HEK293 (cell line): ENCODE measurements at regions not wholly inside any gene's neighbourhood (a gene's known extent, or its start where the extent isn't known, plus 50 kb on each side); places are given as distances from the start of the nearest gene placed in this dataset.

Source experiments
- CTCF ChIA-PET: fragments of 350-600 bp; formaldehyde crosslinking; extraction: SDS; loops from one replicate; lab custom pipeline; 2021; ENCODE audit warnings: antibody characterized with exemption; lab: Yijun Ruan, JAX
- POLR2A ChIA-PET: fragments of 300-600 bp; formaldehyde crosslinking; extraction: SDS; loops from one replicate; lab custom pipeline; 2020; ENCODE audit warnings: antibody characterized with exemption, inconsistent platforms; lab: Yijun Ruan, JAX
- H3K27ac ChIP-seq: fragments of 200-500 bp; sonication (Bioruptor generic); 2 replicates; pipeline ENCODE4 v1.5.1; 2014; ENCODE audit warnings: low read depth, low read length, control low read depth, inconsistent platforms; ENCODE audit errors: extremely low read depth
- H3K36me3 ChIP-seq, 2 experiments: fragments of 200-500 bp in 1 of 2; sonication (Bioruptor generic) in 1 of 2; 1 replicate in 1 of 2; 2 replicates in 1 of 2; pipeline ENCODE4 v1.5.1; 2014 to 2017; ENCODE audit warnings: inconsistent platforms in 2 of 2, low read length in 2 of 2; ENCODE audit not compliant: control insufficient read depth in 2 of 2, insufficient read depth in 1 of 2
- H3K4me1 ChIP-seq: fragments of 200-500 bp; sonication (Bioruptor generic); 2 replicates; pipeline ENCODE4 v1.5.1; 2014; ENCODE audit warnings: mild to moderate bottlenecking, low read length, inconsistent platforms; ENCODE audit not compliant: control insufficient read depth, insufficient read depth
- H3K4me3 ChIP-seq: 2 replicates; pipeline ENCODE4 v1.5.1; 2011; ENCODE audit warnings: low read depth, mild to moderate bottlenecking, control low read depth, low read length, moderate library complexity
- H3K9me3 ChIP-seq: fragments of 200-500 bp; sonication (Bioruptor generic); 2 replicates; pipeline ENCODE4 v1.5.1; 2014; ENCODE audit warnings: low read depth, low read length, inconsistent platforms; ENCODE audit not compliant: control insufficient read depth, insufficient read depth
- GLI4 ChIP-seq: fragments of 450-650 bp; formaldehyde crosslinking; IDR thresholded peaks from 2 replicates; pipeline ENCODE4 v1.5.1; 2016; ENCODE audit warnings: missing biosample characterization, missing genetic modification characterization
- HOXC10 ChIP-seq: sonication (generic); formaldehyde crosslinking; IDR thresholded peaks from 2 replicates; pipeline ENCODE4 v1.8.1; 2023; ENCODE audit warnings: mild to moderate bottlenecking, missing genetic modification reagents
- MYNN ChIP-seq: fragments of 450-650 bp; formaldehyde crosslinking; IDR thresholded peaks from 2 replicates; pipeline ENCODE4 v1.5.1; 2016; ENCODE audit warnings: missing biosample characterization, missing genetic modification characterization, borderline replicate concordance
- SALL2 ChIP-seq: fragments of 450-650 bp; formaldehyde crosslinking; IDR thresholded peaks from 2 replicates; pipeline ENCODE4 v1.5.0; 2017; ENCODE audit warnings: missing biosample characterization, mild to moderate bottlenecking, missing genetic modification characterization, borderline replicate concordance
- SCRT2 ChIP-seq: fragments of 450-650 bp; formaldehyde crosslinking; IDR thresholded peaks from 2 replicates; pipeline ENCODE4 v1.5.1; 2016; ENCODE audit warnings: missing biosample characterization, missing genetic modification characterization
- WT1 ChIP-seq: fragments of 450-650 bp; formaldehyde crosslinking; IDR thresholded peaks from 2 replicates; pipeline ENCODE4 v1.5.1; 2016; ENCODE audit warnings: missing biosample characterization, missing genetic modification characterization
- YY2 ChIP-seq: fragments of 450-650 bp; formaldehyde crosslinking; IDR thresholded peaks from 2 replicates; pipeline ENCODE4 v1.5.1; 2016; ENCODE audit warnings: missing biosample characterization, missing genetic modification characterization
- ZBTB10 ChIP-seq: fragments of 450-650 bp; formaldehyde crosslinking; IDR thresholded peaks from 2 replicates; pipeline ENCODE4 v1.5.1; 2016; ENCODE audit warnings: missing biosample characterization, missing genetic modification characterization
- ZIC2 ChIP-seq: fragments of 450-650 bp; formaldehyde crosslinking; IDR thresholded peaks from 2 replicates; pipeline ENCODE4 v1.5.1; 2016; ENCODE audit warnings: missing biosample characterization, missing genetic modification characterization
- ZNF114 ChIP-seq: fragments of 450-650 bp; formaldehyde crosslinking; IDR thresholded peaks from 2 replicates; pipeline ENCODE4 v1.5.0; 2017; ENCODE audit warnings: missing biosample characterization, missing genetic modification characterization
- ZNF23 ChIP-seq: fragments of 450-650 bp; formaldehyde crosslinking; IDR thresholded peaks from 2 replicates; pipeline ENCODE4 v1.5.1; 2016; ENCODE audit warnings: missing biosample characterization, missing genetic modification characterization, borderline replicate concordance
- ZNF248 ChIP-seq: fragments of 450-650 bp; formaldehyde crosslinking; IDR thresholded peaks from 2 replicates; pipeline ENCODE4 v1.5.1; 2017; ENCODE audit warnings: missing biosample characterization, missing genetic modification characterization
- ZNF37A ChIP-seq: fragments of 450-650 bp; IDR thresholded peaks from 2 replicates; pipeline ENCODE4 v1.5.1; 2018; ENCODE audit warnings: missing biosample characterization, missing genetic modification characterization
- ZNF391 ChIP-seq: fragments of 450-650 bp; formaldehyde crosslinking; IDR thresholded peaks from 2 replicates; pipeline ENCODE4 v1.5.1; 2016; ENCODE audit warnings: low read depth, missing biosample characterization, missing genetic modification characterization, borderline replicate concordance
- ZNF404 ChIP-seq: fragments of 450-650 bp; formaldehyde crosslinking; IDR thresholded peaks from 2 replicates; pipeline ENCODE4 v1.5.1; 2017; ENCODE audit warnings: missing biosample characterization, missing genetic modification characterization
- ZNF423 ChIP-seq: fragments of 450-650 bp; formaldehyde crosslinking; IDR thresholded peaks from 2 replicates; pipeline ENCODE4 v1.5.1; 2016; ENCODE audit warnings: missing biosample characterization, missing genetic modification characterization
- ZNF449 ChIP-seq: fragments of 450-650 bp; formaldehyde crosslinking; IDR thresholded peaks from 2 replicates; pipeline ENCODE4 v1.5.1; 2017; ENCODE audit warnings: missing biosample characterization, mild to moderate bottlenecking, missing genetic modification characterization, moderate library complexity
- ZNF513 ChIP-seq: fragments of 450-650 bp; IDR thresholded peaks from 2 replicates; pipeline ENCODE4 v1.5.1; 2018; ENCODE audit warnings: missing biosample characterization, missing genetic modification characterization
- ZNF571 ChIP-seq: fragments of 450-650 bp; formaldehyde crosslinking; IDR thresholded peaks from 2 replicates; pipeline ENCODE4 v1.5.0; 2017; ENCODE audit warnings: missing biosample characterization, missing genetic modification characterization
- ZNF580 ChIP-seq: fragments of 450-650 bp; formaldehyde crosslinking; IDR thresholded peaks from 2 replicates; pipeline ENCODE4 v1.5.1; 2016; ENCODE audit warnings: missing biosample characterization, missing genetic modification characterization
- ZNF624 ChIP-seq: fragments of 450-650 bp; formaldehyde crosslinking; IDR thresholded peaks from 2 replicates; pipeline ENCODE4 v1.5.1; 2017; ENCODE audit warnings: missing biosample characterization, missing genetic modification characterization
- ZNF645 ChIP-seq: fragments of 450-650 bp; formaldehyde crosslinking; IDR thresholded peaks from 2 replicates; pipeline ENCODE4; 2016; ENCODE audit warnings: missing biosample characterization, missing genetic modification characterization
- ZNF664 ChIP-seq: fragments of 450-650 bp; formaldehyde crosslinking; IDR thresholded peaks from 2 replicates; pipeline ENCODE4 v1.5.1; 2016; ENCODE audit warnings: missing biosample characterization, missing genetic modification characterization
- ZNF777 ChIP-seq: fragments of 450-650 bp; formaldehyde crosslinking; IDR thresholded peaks from 2 replicates; pipeline ENCODE4 v1.5.1; 2017; ENCODE audit warnings: missing biosample characterization, missing genetic modification characterization, borderline replicate concordance
- ZXDB ChIP-seq: fragments of 450-650 bp; formaldehyde crosslinking; IDR thresholded peaks from 2 replicates; pipeline ENCODE4 v1.5.1; 2016; ENCODE audit warnings: missing biosample characterization, missing genetic modification characterization

GRCh38 chr3:110811050-110811449 lies 260.6 kb upstream of the NECTIN3 start:
- H3K9me3 ChIP-seq = no peaks in the 10 kb centered on the region
- no peak overlapping the region for H3K4me3 ChIP-seq
- no peak overlapping the region for H3K27ac ChIP-seq
- no peaks in the 10 kb centered on the region for H3K36me3 ChIP-seq
- TF ChIP-seq ZNF645 (tag by site-specific recombination) (no peak), ZNF624 (tag by site-specific recombination) (no peak), ZNF513 (no peak), WT1 (tag by site-specific recombination) (no peak), ZNF391 (no peak), YY2 (tag by site-specific recombination) (no peak), ZNF580 (tag by site-specific recombination) (no peak), MYNN (tag by site-specific recombination) (no peak), HOXC10 (CRISPR knock-in tag) (no peak), GLI4 (tag by site-specific recombination) (no peak), ZNF777 (tag by site-specific recombination) (no peak), ZNF664 (tag by site-specific recombination) (no peak), ZNF571 (tag by site-specific recombination) (no peak), ZNF404 (tag by site-specific recombination) (no peak), SALL2 (tag by site-specific recombination) (no peak), ZNF37A (no peak), SCRT2 (tag by site-specific recombination) (no peak)
- CTCF ChIA-PET = no interaction called here
- H3K4me1 ChIP-seq = no peaks in the 10 kb centered on the region
- POLR2A ChIA-PET = no interaction called here

GRCh38 chr3:110813541-110813940 lies 258.1 kb upstream of the NECTIN3 start:
- no peak for TF ChIP-seq ZNF449
- no peak for TF ChIP-seq ZNF248 (tag by site-specific recombination)
- TF ChIP-seq ZIC2 (tag by site-specific recombination) = no peak
- no peak for TF ChIP-seq ZBTB10 (tag by site-specific recombination)
- no peak for TF ChIP-seq ZNF423 (tag by site-specific recombination)
- no peak for TF ChIP-seq ZNF580 (tag by site-specific recombination)
- no peak for TF ChIP-seq ZXDB
- TF ChIP-seq ZNF23 (tag by site-specific recombination) = no peak
- TF ChIP-seq ZNF114 = no peak
- H3K4me3 ChIP-seq = no peak overlapping the region
- CTCF ChIA-PET = no interaction called here
- H3K27ac ChIP-seq = no peak overlapping the region
- no peaks in the 10 kb centered on the region for H3K4me1 ChIP-seq
- H3K36me3 ChIP-seq = no peaks in the 10 kb centered on the region
- POLR2A ChIA-PET = no interaction called here
- H3K9me3 ChIP-seq = no peaks in the 10 kb centered on the region
